Testis (tissue), 2 donors: ENCODE measurements at regions not wholly inside any gene's neighbourhood (a gene's known extent, or its start where the extent isn't known, plus 50 kb on each side); places are given as distances from the start of the nearest gene placed in this dataset.

Experiments
- DNase-seq: peaks from one replicate; pipeline ENCODE4 v3.0.0-alpha.2; 2019
- H3K27ac ChIP-seq, 2 donors: fragments of 200-600 bp; sonication (generic); one replicate each; pipeline ENCODE4 v1.5.1; 2019
- H3K27me3 ChIP-seq: fragments of 200-600 bp; sonication (generic); one replicate; pipeline ENCODE4 v1.5.1; 2019
- H3K36me3 ChIP-seq: fragments of 200-600 bp; sonication (generic); one replicate; pipeline ENCODE4 v1.5.1; 2017; ENCODE audit warnings: low read depth; ENCODE audit errors: missing control alignments
- H3K4me1 ChIP-seq: fragments of 200-600 bp; sonication (generic); one replicate; pipeline ENCODE4 v1.5.1; 2019
- H3K4me3 ChIP-seq, 2 donors: fragments of 200-600 bp; sonication (generic); one replicate each; pipeline ENCODE4 v1.5.1; 2017 to 2019
- H3K9me3 ChIP-seq: fragments of 200-600 bp; sonication (generic); one replicate; pipeline ENCODE4 v1.5.1; 2017
- CTCF ChIP-seq, 3 experiments: fragments of 450-650 bp in 2 of 3; fragments of 200-600 bp in 1 of 3; sonication (generic) in 1 of 3; IDR thresholded peaks; one replicate each; pipeline ENCODE4 v1.5.1; 2016 to 2019; ENCODE audit warnings: antibody characterized with exemption in 3 of 3, mild to moderate bottlenecking in 2 of 3, moderate library complexity in 1 of 3
- POLR2A ChIP-seq: fragments of 450-650 bp; IDR thresholded peaks from one replicate; pipeline ENCODE4 v1.6.1; 2017; ENCODE audit warnings: antibody characterized with exemption, mild to moderate bottlenecking, moderate library complexity
- WGBS, 2 donors: methylation state at CpG; one replicate each; pipeline ENCODE4 v1.1.5; 2018; 5-methylcytosine and 5-hydroxymethylcytosine counted together
- intact Hi-C: fragments of 100-400 bp; cut with DNase I; formaldehyde crosslinking; loops from one replicate; pipeline ENCODE4 v1.15.1; 2023; ENCODE audit warnings: low total_unique reads

GRCh38 chr5:148002451-148002850, 61.3 kb upstream of the SPINK5 start:
- Histone ChIP-seq H3K27me3 (no peaks in the 10 kb centered on the region), H3K36me3 (no peaks in the 10 kb centered on the region), H3K9me3 (no peaks in the 10 kb centered on the region), H3K4me1 (no peaks in the 10 kb centered on the region), H3K4me3 (no peak overlapping the region), H3K27ac (no peak overlapping the region)
- intact Hi-C loops, result no loop called here
- TF ChIP-seq CTCF (IDR thresholded peaks at IDR 0.05) (no peak), POLR2A (no peak)
- DNase-seq, result no peak
- 75 to 77% methylated on average over 3 of the region's 3 CpGs for WGBS, 2 donors

- H3K4me1 ChIP-seq, result no peaks in the 10 kb centered on the region
- H3K27ac ChIP-seq, result no peak overlapping the region
- WGBS, 2 donors, result 33 to 53% methylated on average over 1 of the region's 1 CpG
- no peaks in the 10 kb centered on the region for H3K9me3 ChIP-seq
- H3K36me3 ChIP-seq, result no peaks in the 10 kb centered on the region
- H3K4me3 ChIP-seq, result no peak overlapping the region
- DNase-seq, result no peak
- TF ChIP-seq CTCF (IDR thresholded peaks at IDR 0.05) (no peak), POLR2A (no peak)
- intact Hi-C loops, result no loop called here
- no peaks in the 10 kb centered on the region for H3K27me3 ChIP-seq
Measured at GRCh38 chr5:148000036-148000435, 63.7 kb upstream of the SPINK5 start.

GRCh38 chr5:147998704-147999103, 65.1 kb upstream of the SPINK5 start:
- no peaks in the 10 kb centered on the region for H3K27me3 ChIP-seq
- no peak overlapping the region for H3K4me3 ChIP-seq
- H3K36me3 ChIP-seq, result no peaks in the 10 kb centered on the region
- DNase-seq, result no peak
- TF ChIP-seq CTCF (IDR thresholded peaks at IDR 0.05), result no peak
- no peak for TF ChIP-seq POLR2A
- no peaks in the 10 kb centered on the region for H3K4me1 ChIP-seq
- intact Hi-C loops, result no loop called here
- H3K9me3 ChIP-seq, result no peaks in the 10 kb centered on the region
- no peak overlapping the region for H3K27ac ChIP-seq

GRCh38 chr5:147997486-147997885, 66.3 kb upstream of the SPINK5 start:
- intact Hi-C loops, result no loop called here
- 38 to 42% methylated on average over 3 of the region's 3 CpGs for WGBS, 2 donors

More at GRCh38 chr5:147997486-147997885, 66.3 kb upstream of the SPINK5 start:
- H3K27ac ChIP-seq, result no peak overlapping the region
- no peaks in the 10 kb centered on the region for H3K27me3 ChIP-seq
- H3K4me3 ChIP-seq, result no peak overlapping the region
- TF ChIP-seq POLR2A, result no peak
- TF ChIP-seq CTCF (IDR thresholded peaks at IDR 0.05), result no peak
- no peaks in the 10 kb centered on the region for H3K4me1 ChIP-seq
- no peak for DNase-seq
- H3K9me3 ChIP-seq, result no peaks in the 10 kb centered on the region
- H3K36me3 ChIP-seq, result no peaks in the 10 kb centered on the region
